Keratinocyte (primary cell): ENCODE measurements at regions not wholly inside any gene's neighbourhood (a gene's known extent, or its start where the extent isn't known, plus 50 kb on each side); places are given as distances from the start of the nearest gene placed in this dataset.

ENCODE experiments used
- DNase-seq: peaks from one replicate; pipeline ENCODE4 v3.0.0-alpha.2; 2011; ENCODE audit warnings: low read depth, missing footprints, low spot score
- FAIRE-seq: peaks from 2 replicates; lab custom pipeline; 2011; peaks lifted over from hg19 to GRCh38; lab: Jason Lieb, UNC
- H2AFZ ChIP-seq: 2 replicates; pipeline ENCODE4 v1.6.0; 2012; ENCODE audit warnings: low read length, control low read depth, inconsistent platforms; ENCODE audit not compliant: control insufficient read depth
- H3K27ac ChIP-seq: 2 replicates; pipeline ENCODE4 v1.5.1; 2011; ENCODE audit warnings: low read length; ENCODE audit not compliant: control insufficient read depth, insufficient read depth
- H3K27me3 ChIP-seq: 3 replicates; pipeline ENCODE4 v1.6.0; 2011; ENCODE audit warnings: low read length; ENCODE audit not compliant: control insufficient read depth, insufficient read depth; ENCODE audit errors: extremely low read depth
- H3K36me3 ChIP-seq, 2 experiments: 2 replicates in 1 of 2; 3 replicates in 1 of 2; pipeline ENCODE4 v1.5.1; 2011; ENCODE audit warnings: low read length in 2 of 2, mild to moderate bottlenecking in 1 of 2; ENCODE audit not compliant: control insufficient read depth in 2 of 2, insufficient read depth in 2 of 2; ENCODE audit errors: extremely low read depth in 1 of 2
- H3K4me1 ChIP-seq: 3 replicates; pipeline ENCODE4 v1.5.1; 2011; ENCODE audit warnings: low read length; ENCODE audit not compliant: control insufficient read depth, insufficient read depth; ENCODE audit errors: extremely low read depth
- H3K4me2 ChIP-seq: 3 replicates; pipeline ENCODE4 v1.6.0; 2011; ENCODE audit warnings: low read depth, low read length; ENCODE audit not compliant: control insufficient read depth, insufficient read depth; ENCODE audit errors: extremely low read depth
- H3K4me3 ChIP-seq, 3 experiments: fragments of 200-600 bp in 1 of 3; sonication (generic) in 1 of 3; 2 replicates in 2 of 3; 3 replicates in 1 of 3; pipeline ENCODE4 v1.5.1; 2011 to 2016; ENCODE audit warnings: low read length in 3 of 3, mild to moderate bottlenecking in 3 of 3, control low read depth in 2 of 3, inconsistent platforms in 1 of 3, low read depth in 1 of 3, mixed read lengths in 1 of 3, mixed run types in 1 of 3, moderate library complexity in 1 of 3; ENCODE audit not compliant: control insufficient read depth in 2 of 3, insufficient read depth in 2 of 3; ENCODE audit errors: extremely low read depth in 1 of 3
- H3K79me2 ChIP-seq: 2 replicates; pipeline ENCODE4 v1.6.0; 2012; ENCODE audit warnings: low read length; ENCODE audit not compliant: control insufficient read depth, insufficient read depth
- H3K9ac ChIP-seq: 3 replicates; pipeline ENCODE4 v1.6.0; 2011; ENCODE audit warnings: low read length; ENCODE audit not compliant: control insufficient read depth, insufficient read depth; ENCODE audit errors: extremely low read depth
- H3K9me1 ChIP-seq: 3 replicates; pipeline ENCODE4 v1.6.0; 2011; ENCODE audit warnings: low read length; ENCODE audit not compliant: control insufficient read depth, insufficient read depth; ENCODE audit errors: extremely low read depth
- H3K9me3 ChIP-seq: 2 replicates; pipeline ENCODE4 v1.5.1; 2012; ENCODE audit warnings: low read depth, low read length; ENCODE audit not compliant: control insufficient read depth
- H4K20me1 ChIP-seq: 3 replicates; pipeline ENCODE4 v1.6.0; 2011; ENCODE audit warnings: low read length; ENCODE audit not compliant: control insufficient read depth, insufficient read depth; ENCODE audit errors: extremely low read depth
- CTCF ChIP-seq, 3 experiments: IDR thresholded peaks in 1 of 3; conservative IDR thresholded peaks in 1 of 3; optimal IDR thresholded peaks in 1 of 3; 2 replicates in 2 of 3; 3 replicates in 1 of 3; pipeline versions ENCODE3 to v1.5.1; 2011; ENCODE audit warnings: low read length in 3 of 3, mild to moderate bottlenecking in 3 of 3, moderate library complexity in 2 of 3, control low read depth in 1 of 3, inconsistent platforms in 1 of 3; ENCODE audit not compliant: insufficient read depth in 2 of 3; ENCODE audit errors: extremely low read depth in 1 of 3
- EZH2 ChIP-seq: IDR thresholded peaks from one replicate; pipeline ENCODE4 v1.6.1; 2012; ENCODE audit warnings: inconsistent platforms, mild to moderate bottlenecking, low read length, moderate library complexity
- dilution Hi-C: fragments of 300-500 bp; cut with MboI; formaldehyde crosslinking; loops from one replicate; pipeline ENCODE4 v1.7.0; 2020; ENCODE audit warnings: low sequenced_read_pairs; ENCODE audit not compliant: extremely low pct_ligation_motif_present

GRCh38 chr13:88685459-88685858 lies 1014.3 kb downstream of the SLITRK5 start:
- dilution Hi-C loops, result no loop called here
- Histone ChIP-seq H3K36me3 (no peaks in the 10 kb centered on the region), H2AFZ (no peak overlapping the region), H3K4me3 (no peak overlapping the region), H3K9me3 (no peaks in the 10 kb centered on the region), H3K4me2 (no peak overlapping the region), H3K79me2 (no peaks in the 10 kb centered on the region), H4K20me1 (no peaks in the 10 kb centered on the region), H3K27me3 (no peaks in the 10 kb centered on the region), H3K9me1 (no peaks in the 10 kb centered on the region), H3K27ac (no peak overlapping the region), H3K9ac (no peak overlapping the region), H3K4me1 (no peaks in the 10 kb centered on the region)
- TF ChIP-seq CTCF (optimal IDR thresholded peaks at IDR 0.05 in 1 of 3, IDR thresholded peaks at IDR 0.05 in 1 of 3, conservative IDR thresholded peaks at IDR 0.05 in 1 of 3; ENCODE audit: extremely low read depth in 1 of 3, insufficient read depth in 2 of 3, low read length in 3 of 3) (no peak), EZH2 (no peak)
- FAIRE-seq (no peak), DNase-seq (no peak)

DNA sequence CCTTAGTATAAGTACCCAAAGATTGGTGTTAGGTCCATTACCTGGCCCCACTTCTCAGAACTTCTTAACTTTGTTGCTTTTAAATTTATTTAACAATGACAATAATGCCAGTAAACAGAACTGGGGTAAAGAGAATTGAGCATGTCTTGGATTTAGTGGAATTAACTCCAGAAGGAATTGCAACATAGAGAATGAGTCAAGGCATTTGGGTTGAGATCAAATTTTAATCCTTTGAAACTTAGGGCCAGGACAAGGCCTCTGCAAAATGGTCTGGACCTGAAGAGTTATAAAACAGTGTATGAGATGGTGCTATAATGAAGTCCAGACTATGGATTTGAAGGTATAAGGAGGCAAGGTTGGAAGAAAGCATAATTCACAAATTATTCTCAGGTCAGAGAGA lies 1030.4 kb downstream of the SLITRK5 start:
- H2AFZ ChIP-seq, result no peak overlapping the region
- no peaks in the 10 kb centered on the region for H4K20me1 ChIP-seq
- H3K27me3 ChIP-seq, result no peaks in the 10 kb centered on the region
- H3K4me3 ChIP-seq, result no peak overlapping the region
- no peak overlapping the region for H3K4me2 ChIP-seq
- no peaks in the 10 kb centered on the region for H3K79me2 ChIP-seq
- H3K4me1 ChIP-seq, result no peaks in the 10 kb centered on the region
- no peak for FAIRE-seq
- no peak for TF ChIP-seq CTCF (optimal IDR thresholded peaks at IDR 0.05 in 1 of 3, IDR thresholded peaks at IDR 0.05 in 1 of 3, conservative IDR thresholded peaks at IDR 0.05 in 1 of 3; ENCODE audit: extremely low read depth in 1 of 3, insufficient read depth in 2 of 3, low read length in 3 of 3)
- TF ChIP-seq EZH2, result no peak
- DNase-seq, result no peak
- H3K9ac ChIP-seq, result no peak overlapping the region
- no peaks in the 10 kb centered on the region for H3K9me1 ChIP-seq
- no peaks in the 10 kb centered on the region for H3K36me3 ChIP-seq
- H3K27ac ChIP-seq, result no peak overlapping the region
- no peaks in the 10 kb centered on the region for H3K9me3 ChIP-seq
- dilution Hi-C loops, result no loop called here
